DMS79 treated with DMSO at 0.1 percent for 48 hours (cell line): ENCODE measurements at regions not wholly inside any gene's neighbourhood (a gene's known extent, or its start where the extent isn't known, plus 50 kb on each side); places are given as distances from the start of the nearest gene placed in this dataset.
"Not testable (repeated sequence)": the region's sequence is repeated elsewhere in the genome, so short reads cannot be mapped to it uniquely, and the experiment has no call there.

ENCODE experiments used
- DNase-seq: peaks from one replicate; lab custom pipeline; 2025; lab: John Stamatoyannopoulos, UW

GRCh38 chr21:18826562-18826961 is 423.0 kb upstream of the TMPRSS15 start:
- no peak for DNase-seq

GRCh38 chr21:18831942-18832676 is 428.5 kb upstream of the TMPRSS15 start:
- DNase-seq = no peak

- DNase-seq = no peak
Measured at GRCh38 chr21:18832950-18833349, 429.4 kb upstream of the TMPRSS15 start.

GRCh38 chr21:18834121-18834520 is 430.5 kb upstream of the TMPRSS15 start:
- not testable (repeated sequence) for DNase-seq

GRCh38 chr21:18840239-18840638 is 436.7 kb upstream of the TMPRSS15 start:
- DNase-seq = no peak

GRCh38 chr21:18857606-18858005 is 454.0 kb upstream of the TMPRSS15 start:
- DNase-seq = not testable (repeated sequence)

- no peak for DNase-seq
Measured at GRCh38 chr21:18869104-18869503, 465.5 kb upstream of the TMPRSS15 start.

GRCh38 chr21:18877917-18878316 is 474.3 kb upstream of the TMPRSS15 start:
- DNase-seq = no peak

- DNase-seq = no peak
Measured at GRCh38 chr21:18887922-18888602, 484.5 kb upstream of the TMPRSS15 start.

- DNase-seq = no peak
Measured at GRCh38 chr21:18893406-18893805, 489.8 kb upstream of the TMPRSS15 start.

- no peak for DNase-seq
Measured at GRCh38 chr21:18894387-18894786, 490.8 kb upstream of the TMPRSS15 start.

- no peak for DNase-seq
Measured at GRCh38 chr21:18899261-18899660, 495.7 kb upstream of the TMPRSS15 start.

- no peak for DNase-seq
Measured at GRCh38 chr21:18902660-18903059, 499.1 kb upstream of the TMPRSS15 start.

- no peak for DNase-seq
Measured at GRCh38 chr21:18907076-18907475, 503.5 kb upstream of the TMPRSS15 start.

GRCh38 chr21:18908641-18909040 is 505.1 kb upstream of the TMPRSS15 start:
- DNase-seq = no peak

- DNase-seq = no peak
Measured at GRCh38 chr21:18913914-18914313, 510.3 kb upstream of the TMPRSS15 start.

GRCh38 chr21:18914570-18914969 is 511.0 kb upstream of the TMPRSS15 start:
- no peak for DNase-seq

- no peak for DNase-seq
Measured at GRCh38 chr21:18917622-18918021, 514.0 kb upstream of the TMPRSS15 start.

- no peak for DNase-seq
Measured at GRCh38 chr21:18931237-18931636, 527.7 kb upstream of the TMPRSS15 start.

- DNase-seq = no peak
Measured at GRCh38 chr21:18937337-18937736, 533.8 kb upstream of the TMPRSS15 start.

GRCh38 chr21:18940791-18941190 is 537.2 kb upstream of the TMPRSS15 start:
- DNase-seq = no peak

GRCh38 chr21:18950045-18950740 is 546.6 kb upstream of the TMPRSS15 start:
- no peak for DNase-seq
